CD14-positive monocyte (primary cell): ENCODE measurements at regions not wholly inside any gene's neighbourhood (a gene's known extent, or its start where the extent isn't known, plus 50 kb on each side); places are given as distances from the start of the nearest gene placed in this dataset.

Experiments
- DNase-seq, 3 donors: peaks; one replicate each; pipeline ENCODE4 v3.0.0-alpha.2; 2011 to 2022
- H2AFZ ChIP-seq: 2 replicates; pipeline ENCODE4 v1.6.0; 2012; ENCODE audit warnings: mild to moderate bottlenecking, low read depth, low read length, inconsistent platforms; ENCODE audit not compliant: insufficient read depth, poor library complexity, severe bottlenecking
- H3K27ac ChIP-seq, 2 donors: 1 replicate in 1 of 2; 2 replicates in 1 of 2; pipeline ENCODE4 v1.5.1; 2012 to 2013; ENCODE audit warnings: low read length in 2 of 2, control low read depth in 1 of 2, inconsistent platforms in 1 of 2, low read depth in 1 of 2, mild to moderate bottlenecking in 1 of 2
- H3K27me3 ChIP-seq, 2 donors: one replicate each; pipeline versions ENCODE4 v1.6.0 to v1.6.1; 2011 to 2013; ENCODE audit warnings: low read length in 2 of 2; ENCODE audit not compliant: control insufficient read depth in 2 of 2, insufficient read depth in 2 of 2
- H3K36me3 ChIP-seq, 2 donors: replicated peaks in 1 of 2; 1 replicate in 1 of 2; 2 replicates in 1 of 2; pipeline versions ENCODE4 v1.5.1 to v1.6.1; 2012 to 2013; ENCODE audit warnings: low read length in 2 of 2, control low read depth in 1 of 2, inconsistent platforms in 1 of 2, mild to moderate bottlenecking in 1 of 2; ENCODE audit not compliant: insufficient read depth in 2 of 2, control insufficient read depth in 1 of 2
- H3K4me1 ChIP-seq, 2 donors: 1 replicate in 1 of 2; 2 replicates in 1 of 2; pipeline versions ENCODE4 v1.5.1 to v1.6.1; 2012 to 2013; ENCODE audit warnings: low read length in 2 of 2, control low read depth in 1 of 2, inconsistent platforms in 1 of 2, mild to moderate bottlenecking in 1 of 2, moderate library complexity in 1 of 2; ENCODE audit not compliant: insufficient read depth in 2 of 2, control insufficient read depth in 1 of 2
- H3K4me2 ChIP-seq: replicated peaks from 2 replicates; pipeline ENCODE3; 2012; ENCODE audit warnings: low read length, moderate library complexity, mild to moderate bottlenecking; ENCODE audit not compliant: poor library complexity, severe bottlenecking; ENCODE audit errors: extremely low read depth
- H3K4me3 ChIP-seq, 3 experiments: fragments of 200-600 bp in 1 of 3; sonication (generic) in 1 of 3; replicated peaks in 1 of 3; 1 replicate in 2 of 3; 2 replicates in 1 of 3; pipeline ENCODE4 v1.5.1; 2011 to 2013; ENCODE audit warnings: low read length in 3 of 3, mild to moderate bottlenecking in 3 of 3, control low read depth in 2 of 3, low read depth in 2 of 3, inconsistent platforms in 1 of 3, moderate library complexity in 1 of 3
- H3K79me2 ChIP-seq: 2 replicates; pipeline ENCODE4 v1.6.0; 2012; ENCODE audit warnings: mild to moderate bottlenecking, control low read depth, inconsistent platforms, low read length, moderate library complexity; ENCODE audit not compliant: insufficient read depth
- H3K9ac ChIP-seq: 2 replicates; pipeline ENCODE4 v1.6.0; 2017; ENCODE audit warnings: low read length, mild to moderate bottlenecking; ENCODE audit not compliant: insufficient read depth, poor library complexity, severe bottlenecking
- H3K9me3 ChIP-seq, 2 donors: replicated peaks in 1 of 2; 1 replicate in 1 of 2; 2 replicates in 1 of 2; pipeline versions ENCODE4 v1.5.1 to v1.6.1; 2012 to 2013; ENCODE audit warnings: low read length in 2 of 2, control low read depth in 1 of 2; ENCODE audit not compliant: control insufficient read depth in 1 of 2, insufficient read depth in 1 of 2
- H4K20me1 ChIP-seq: 2 replicates; pipeline ENCODE4 v1.6.0; 2012; ENCODE audit warnings: mild to moderate bottlenecking, low read length, control low read depth, moderate library complexity; ENCODE audit not compliant: insufficient read depth
- H3K27ac Mint-ChIP-seq, 7 donors: one replicate each; pipeline ENCODE4 v1.8.0; 2020; ENCODE audit warnings: mild to moderate bottlenecking in 7 of 7, mixed read lengths in 7 of 7, moderate library complexity in 6 of 7, inconsistent platforms in 2 of 7
- H3K27me3 Mint-ChIP-seq, 3 donors: one replicate each; pipeline ENCODE4 v1.8.0; 2021 to 2022; ENCODE audit warnings: low read depth in 3 of 3, mild to moderate bottlenecking in 3 of 3, mixed read lengths in 3 of 3, moderate library complexity in 3 of 3, inconsistent platforms in 1 of 3
- H3K36me3 Mint-ChIP-seq, 2 donors: one replicate each; pipeline ENCODE4 v1.8.0; 2020; ENCODE audit warnings: mixed read lengths in 2 of 2, inconsistent platforms in 1 of 2, mild to moderate bottlenecking in 1 of 2
- H3K4me1 Mint-ChIP-seq: one replicate; pipeline ENCODE4 v1.8.0; 2020; ENCODE audit warnings: mild to moderate bottlenecking, mixed read lengths
- H3K4me3 Mint-ChIP-seq, 2 donors: one replicate each; pipeline ENCODE4 v1.8.0; 2020; ENCODE audit warnings: mild to moderate bottlenecking in 2 of 2, mixed read lengths in 2 of 2, moderate library complexity in 1 of 2
- H3K9me3 Mint-ChIP-seq, 7 donors: one replicate each; pipeline ENCODE4 v1.8.0; 2020 to 2022; ENCODE audit warnings: mixed read lengths in 7 of 7, mild to moderate bottlenecking in 6 of 7, moderate library complexity in 6 of 7, inconsistent platforms in 2 of 7
- CTCF ChIP-seq: fragments of 200-600 bp; IDR thresholded peaks from one replicate; pipeline ENCODE4 v1.8.0; 2022; ENCODE audit warnings: antibody characterized with exemption, mild to moderate bottlenecking
- WGBS: methylation state at CpG from one replicate; pipeline ENCODE4 v1.1.5; 2013; ENCODE audit warnings: missing lambda C conversion rate; ENCODE audit not compliant: insufficient coverage; 5-methylcytosine and 5-hydroxymethylcytosine counted together
- intact Hi-C, 2 donors: fragments of 100-400 bp; cut with micrococcal nuclease; formaldehyde crosslinking; loops; one replicate each; pipeline versions ENCODE4 v1.15.0 to v1.15.1; 2023

- intact Hi-C loops: no loop called here
- Histone ChIP-seq H4K20me1 (no peaks in the 10 kb centered on the region), H3K4me1 (no peaks in the 10 kb centered on the region), H3K9me3 (no peaks in the 10 kb centered on the region), H3K9ac (no peak overlapping the region), H3K36me3 (no peaks in the 10 kb centered on the region), H3K4me3 (no peak overlapping the region), H2AFZ (no peak overlapping the region), H3K27me3 (no peaks in the 10 kb centered on the region), H3K27ac (no peak overlapping the region), H3K79me2 (no peaks in the 10 kb centered on the region), H3K4me2 (no peak overlapping the region)
- 79% methylated on average over 2 of the region's 4 CpGs for WGBS
- H3K4me3 Mint-ChIP-seq: no peak overlapping the region
- TF ChIP-seq CTCF: no peak
- DNase-seq: no peak
- peaks cover 0 to 3% (median 0%) of the 10 kb centered on the region in 7 donors for H3K9me3 Mint-ChIP-seq
- no peaks in the 10 kb centered on the region for H3K36me3 Mint-ChIP-seq
- H3K27me3 Mint-ChIP-seq: peaks cover 2 to 5% (median 3%) of the 10 kb centered on the region in 3 donors
- no peaks in the 10 kb centered on the region for H3K4me1 Mint-ChIP-seq
- H3K27ac Mint-ChIP-seq: no peak overlapping the region
Measured at GRCh38 chr5:175250426-175250825, 193.6 kb downstream of the DRD1 start.

- Mint-ChIP-seq H3K36me3 (no peaks in the 10 kb centered on the region), H3K27ac (no peak overlapping the region), H3K9me3 (peaks cover 0 to 3% (median 0%) of the 10 kb centered on the region in 7 donors), H3K27me3 (peaks cover 2 to 6% (median 5%) of the 10 kb centered on the region in 3 donors), H3K4me1 (no peaks in the 10 kb centered on the region), H3K4me3 (no peak overlapping the region)
- no peak overlapping the region for H3K9ac ChIP-seq
- H3K27me3 ChIP-seq: no peaks in the 10 kb centered on the region
- H2AFZ ChIP-seq: no peak overlapping the region
- no peaks in the 10 kb centered on the region for H3K4me1 ChIP-seq
- H3K27ac ChIP-seq: no peak overlapping the region
- no peak overlapping the region for H3K4me2 ChIP-seq
- TF ChIP-seq CTCF: no peak
- intact Hi-C loops: no loop called here
- H3K9me3 ChIP-seq: no peaks in the 10 kb centered on the region
- no peaks in the 10 kb centered on the region for H4K20me1 ChIP-seq
- 20% methylated on average over 1 of the region's 6 CpGs for WGBS
- no peaks in the 10 kb centered on the region for H3K36me3 ChIP-seq
- H3K79me2 ChIP-seq: no peaks in the 10 kb centered on the region
- DNase-seq: no peak
- H3K4me3 ChIP-seq: no peak overlapping the region
Measured at GRCh38 chr5:175248416-175248905, 195.5 kb downstream of the DRD1 start.
